ENCODE measurements at regions not wholly inside any gene's neighbourhood (a gene's known extent, or its start where the extent isn't known, plus 50 kb on each side); places are given as distances from the start of the nearest gene placed in this dataset.

DNA sequence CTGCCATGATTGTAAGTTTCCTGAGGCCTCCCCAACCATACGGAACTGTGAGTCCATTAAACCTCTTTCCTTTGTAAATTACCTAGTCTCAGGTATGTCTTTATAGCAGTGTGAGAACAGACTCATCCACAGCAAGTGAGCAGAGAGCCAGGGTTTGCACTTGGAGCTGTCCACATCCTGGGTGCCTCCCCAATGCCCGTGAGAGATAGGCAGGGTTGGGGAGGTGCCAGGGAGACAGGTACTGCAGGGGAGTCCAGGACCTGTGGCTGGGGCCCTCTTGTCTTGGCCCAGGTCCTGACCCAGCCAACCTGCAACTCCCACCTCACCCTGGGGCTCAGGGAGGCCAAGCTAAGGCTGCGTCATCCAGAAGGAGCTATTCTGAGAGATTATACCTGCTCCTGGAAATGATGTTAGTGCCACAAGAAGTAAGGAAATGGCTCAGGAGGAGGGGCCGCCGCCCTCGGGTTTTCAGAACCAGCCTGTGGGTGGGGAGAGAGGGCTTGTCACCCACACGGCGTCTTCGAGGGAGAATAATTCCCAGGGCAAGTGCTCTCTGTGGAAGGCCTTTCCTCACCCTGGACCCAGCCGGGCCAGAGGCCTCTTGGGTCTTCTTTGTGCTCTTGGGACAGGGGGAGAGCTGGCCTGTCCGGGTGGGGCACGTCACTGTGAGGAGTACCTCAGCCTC is 66.5 kb downstream of the ADRA2C start:
- intact Hi-C loops (cut with micrococcal nuclease): no loop called here
- ATAC-seq (no peak), DNase-seq (no peak)
- Mint-ChIP-seq H3K27me3 (peaks cover 22% of the 10 kb centered on the region), H3K4me3 (no peak overlapping the region), H3K9me3 (no peaks in the 10 kb centered on the region), H3K4me1 (ENCODE audit: low read depth) (no peaks in the 10 kb centered on the region), H3K36me3 (ENCODE audit: low read depth) (no peaks in the 10 kb centered on the region), H3K27ac (no peak overlapping the region)
- ChIA-PET CTCF (no interaction called here), POLR2A (no interaction called here)
- TF ChIP-seq, protein P1, sequence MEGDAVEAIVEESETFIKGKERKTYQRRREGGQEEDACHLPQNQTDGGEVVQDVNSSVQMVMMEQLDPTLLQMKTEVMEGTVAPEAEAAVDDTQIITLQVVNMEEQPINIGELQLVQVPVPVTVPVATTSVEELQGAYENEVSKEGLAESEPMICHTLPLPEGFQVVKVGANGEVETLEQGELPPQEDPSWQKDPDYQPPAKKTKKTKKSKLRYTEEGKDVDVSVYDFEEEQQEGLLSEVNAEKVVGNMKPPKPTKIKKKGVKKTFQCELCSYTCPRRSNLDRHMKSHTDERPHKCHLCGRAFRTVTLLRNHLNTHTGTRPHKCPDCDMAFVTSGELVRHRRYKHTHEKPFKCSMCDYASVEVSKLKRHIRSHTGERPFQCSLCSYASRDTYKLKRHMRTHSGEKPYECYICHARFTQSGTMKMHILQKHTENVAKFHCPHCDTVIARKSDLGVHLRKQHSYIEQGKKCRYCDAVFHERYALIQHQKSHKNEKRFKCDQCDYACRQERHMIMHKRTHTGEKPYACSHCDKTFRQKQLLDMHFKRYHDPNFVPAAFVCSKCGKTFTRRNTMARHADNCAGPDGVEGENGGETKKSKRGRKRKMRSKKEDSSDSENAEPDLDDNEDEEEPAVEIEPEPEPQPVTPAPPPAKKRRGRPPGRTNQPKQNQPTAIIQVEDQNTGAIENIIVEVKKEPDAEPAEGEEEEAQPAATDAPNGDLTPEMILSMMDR (IDR thresholded peaks at IDR 0.05): no peak

DNA sequence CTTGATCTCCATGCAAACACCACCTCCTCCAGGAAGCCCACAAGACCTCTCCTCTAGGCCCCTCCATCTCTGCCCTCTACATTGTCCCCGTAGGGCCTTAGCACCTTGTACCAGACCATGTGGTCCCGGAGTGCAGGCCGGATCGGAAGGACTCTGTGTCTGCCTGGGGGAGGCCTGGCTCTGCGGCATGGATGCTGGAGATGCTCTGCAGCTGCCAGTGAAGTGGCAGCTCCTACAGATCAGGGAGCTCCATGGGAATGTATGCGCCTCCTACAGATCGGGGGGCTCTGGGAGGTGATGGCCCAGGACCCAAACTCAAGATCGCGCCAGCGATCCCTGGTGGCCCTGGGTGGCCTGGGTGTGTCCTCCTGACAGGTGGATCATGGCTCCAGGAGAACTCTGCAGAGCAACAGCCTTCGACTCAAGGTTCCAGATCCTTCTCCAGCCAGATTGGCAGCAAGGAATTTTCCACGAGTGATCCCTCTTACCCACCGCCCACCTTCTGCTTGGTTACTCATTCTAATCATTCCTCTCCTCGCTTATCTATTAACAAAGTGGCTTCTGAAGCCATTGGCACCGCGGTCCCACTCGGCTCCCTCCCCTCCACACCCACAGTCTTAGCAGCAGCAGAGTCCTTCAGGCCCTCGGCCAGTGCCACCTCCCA is 67.3 kb downstream of the ADRA2C start:
- ATAC-seq: no peak
- ChIA-PET POLR2A (interaction anchor here (0.5 kb wide), 1 partner anchor 792 kb away, joined by 3 read pairs; no protein-coding TSS in a partner anchor), CTCF (no interaction called here)
- no peak for DNase-seq
- Mint-ChIP-seq H3K4me1 (ENCODE audit: low read depth) (no peaks in the 10 kb centered on the region), H3K4me3 (no peak overlapping the region), H3K27me3 (peaks cover 22% of the 10 kb centered on the region), H3K27ac (no peak overlapping the region), H3K36me3 (ENCODE audit: low read depth) (no peaks in the 10 kb centered on the region), H3K9me3 (no peaks in the 10 kb centered on the region)
- intact Hi-C loops (cut with micrococcal nuclease): no loop called here
- TF ChIP-seq, protein P1 (IDR thresholded peaks at IDR 0.05): no peak

DNA sequence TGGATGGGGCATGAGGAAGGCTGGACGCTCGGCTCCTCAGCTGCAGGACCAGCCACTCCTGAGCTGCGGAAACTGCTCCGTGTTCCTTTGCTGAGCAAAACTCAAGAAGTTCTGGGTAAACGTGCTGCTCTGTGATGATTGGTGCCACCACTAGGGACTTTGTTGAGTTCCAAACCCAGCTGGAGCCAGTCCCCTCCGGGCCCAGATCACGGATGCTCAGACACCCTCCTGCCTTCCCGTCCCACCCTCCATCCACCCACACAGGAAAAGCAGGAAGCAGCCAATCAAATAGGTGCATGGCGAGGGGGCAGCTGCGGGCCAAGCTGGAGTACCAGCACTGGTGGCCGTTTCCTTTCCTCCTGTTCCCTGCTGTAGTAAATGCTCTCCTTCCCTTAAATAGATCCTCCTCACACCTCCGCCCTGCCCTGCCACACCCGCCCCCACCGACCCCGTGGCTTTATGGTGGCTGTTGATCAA is 68.0 kb downstream of the ADRA2C start:
- CTCF ChIA-PET: no interaction called here
- Mint-ChIP-seq H3K9me3 (no peaks in the 10 kb centered on the region), H3K4me3 (no peak overlapping the region), H3K27me3 (peaks cover 22% of the 10 kb centered on the region), H3K36me3 (ENCODE audit: low read depth) (no peaks in the 10 kb centered on the region), H3K27ac (no peak overlapping the region), H3K4me1 (ENCODE audit: low read depth) (no peaks in the 10 kb centered on the region)
- POLR2A ChIA-PET: no interaction called here
- intact Hi-C loops (cut with micrococcal nuclease): no loop called here
- no peak for ATAC-seq
- no peak for DNase-seq
- TF ChIP-seq, protein P1 (IDR thresholded peaks at IDR 0.05): no peak

DNA sequence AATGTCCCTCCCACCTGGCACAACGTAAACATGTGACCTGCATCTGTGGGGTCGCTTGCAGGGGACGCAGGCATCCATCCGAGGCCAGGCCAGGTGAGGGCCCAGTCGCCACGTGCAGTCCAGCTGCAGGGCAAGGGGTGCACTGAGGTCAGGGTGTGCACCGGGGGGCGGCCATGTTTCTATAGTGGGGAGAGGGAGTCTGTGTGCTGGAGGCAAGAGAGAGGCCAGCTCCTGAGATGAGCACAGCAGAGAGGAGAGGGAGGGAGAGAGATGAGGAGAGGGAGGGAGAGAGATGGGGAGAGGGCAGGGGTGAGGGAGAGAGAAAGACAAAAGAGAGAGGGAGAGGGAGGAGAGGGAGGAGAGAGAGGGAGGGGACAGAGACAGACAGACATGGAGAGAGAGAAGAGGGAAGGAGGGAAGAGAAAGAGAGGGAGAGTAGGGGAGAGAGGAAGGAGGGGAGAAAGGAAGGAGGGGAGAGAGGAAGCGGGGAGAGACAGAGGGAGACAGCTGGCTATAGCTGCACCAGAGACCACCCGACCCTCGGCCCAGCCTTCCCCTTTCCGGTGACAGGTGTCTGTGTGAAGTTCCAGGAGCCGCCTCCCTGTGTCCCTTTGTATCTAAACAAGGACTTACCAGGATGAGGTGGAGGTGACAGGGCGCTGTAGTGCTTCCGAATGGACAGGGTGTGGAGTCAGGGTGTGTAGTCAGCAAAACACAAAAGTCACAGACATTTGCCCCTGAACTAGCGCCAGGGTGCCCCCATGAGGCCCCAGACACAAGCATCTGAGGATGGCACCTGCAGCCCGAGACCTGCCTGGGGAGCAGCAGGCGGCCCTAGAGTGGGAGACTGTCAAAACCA is 68.7 kb downstream of the ADRA2C start:
- H3K4me3 Mint-ChIP-seq: no peak overlapping the region
- no peaks in the 10 kb centered on the region for H3K4me1 Mint-ChIP-seq (ENCODE audit: low read depth)
- CTCF ChIA-PET: no interaction called here
- intact Hi-C loops (cut with micrococcal nuclease): no loop called here
- H3K9me3 Mint-ChIP-seq: no peaks in the 10 kb centered on the region
- no peak overlapping the region for H3K27ac Mint-ChIP-seq
- DNase-seq (no peak), ATAC-seq (no peak)
- H3K36me3 Mint-ChIP-seq (ENCODE audit: low read depth): no peaks in the 10 kb centered on the region
- POLR2A ChIA-PET: no interaction called here
- TF ChIP-seq, protein P1 (IDR thresholded peaks at IDR 0.05): no peak
- peaks cover 22% of the 10 kb centered on the region for H3K27me3 Mint-ChIP-seq
